ENCODE measurements at regions not wholly inside any gene's neighbourhood (a gene's known extent, or its start where the extent isn't known, plus 50 kb on each side); places are given as distances from the start of the nearest gene placed in this dataset.

GRCh38 chr18:10386956-10387355 is 67.5 kb upstream of the APCDD1 start:
- no peaks in the 10 kb centered on the region for H3K36me3 ChIP-seq
- TF ChIP-seq CTCF (IDR thresholded peaks at IDR 0.05): no peak
- 80 to 81% methylated on average over 2 of the region's 2 CpGs for WGBS, 2 donors
- ATAC-seq (no peak), DNase-seq (no peak)
- H3K27me3 ChIP-seq: no peaks in the 10 kb centered on the region
- no peak overlapping the region for H3K4me3 ChIP-seq
- peaks cover 0 to 6% (median 0%) of the 10 kb centered on the region in 9 donors for H3K4me1 ChIP-seq
- no peak overlapping the region for H3K27ac ChIP-seq
- no peaks in the 10 kb centered on the region for H3K9me3 ChIP-seq
- intact Hi-C loops (cut with DNase I): no loop called here

GRCh38 chr18:10387399-10387798 is 67.0 kb upstream of the APCDD1 start:
- ATAC-seq (no peak), DNase-seq (no peak)
- WGBS, 2 donors: 77 to 86% methylated on average over 3 of the region's 3 CpGs
- Histone ChIP-seq H3K9me3 (no peaks in the 10 kb centered on the region), H3K27me3 (no peaks in the 10 kb centered on the region), H3K4me3 (no peak overlapping the region), H3K4me1 (peaks cover 0 to 6% (median 0%) of the 10 kb centered on the region in 9 donors), H3K36me3 (no peaks in the 10 kb centered on the region), H3K27ac (no peak overlapping the region)
- intact Hi-C loops (cut with DNase I): no loop called here
- no peak for TF ChIP-seq CTCF (IDR thresholded peaks at IDR 0.05)

GRCh38 chr18:10388373-10388772 is 66.1 kb upstream of the APCDD1 start:
- Histone ChIP-seq H3K36me3 (no peaks in the 10 kb centered on the region), H3K4me3 (no peak overlapping the region), H3K27me3 (no peaks in the 10 kb centered on the region), H3K9me3 (no peaks in the 10 kb centered on the region), H3K27ac (no peak overlapping the region), H3K4me1 (peaks cover 0 to 6% (median 0%) of the 10 kb centered on the region in 9 donors)
- 73 to 79% methylated on average over 2 of the region's 2 CpGs for WGBS, 2 donors
- no peak for DNase-seq
- intact Hi-C loops (cut with DNase I): no loop called here
- no peak for ATAC-seq
- no peak for TF ChIP-seq CTCF (IDR thresholded peaks at IDR 0.05)

GRCh38 chr18:10391506-10391905 is 62.9 kb upstream of the APCDD1 start:
- TF ChIP-seq CTCF (IDR thresholded peaks at IDR 0.05): no peak
- H3K27ac ChIP-seq: no peak overlapping the region
- no peak overlapping the region for H3K4me3 ChIP-seq
- DNase-seq (no peak), ATAC-seq (no peak)
- H3K9me3 ChIP-seq: no peaks in the 10 kb centered on the region
- no peaks in the 10 kb centered on the region for H3K36me3 ChIP-seq
- no peaks in the 10 kb centered on the region for H3K4me1 ChIP-seq
- H3K27me3 ChIP-seq: no peaks in the 10 kb centered on the region
- intact Hi-C loops (cut with DNase I): no loop called here

GRCh38 chr18:10397004-10397403 is 57.4 kb upstream of the APCDD1 start:
- no peaks in the 10 kb centered on the region for H3K9me3 ChIP-seq
- no peaks in the 10 kb centered on the region for H3K36me3 ChIP-seq
- ATAC-seq (no peak), DNase-seq (no peak)
- peaks cover 0 to 13% (median 0%) of the 10 kb centered on the region in 9 donors for H3K4me1 ChIP-seq
- no peaks in the 10 kb centered on the region for H3K27me3 ChIP-seq
- intact Hi-C loops (cut with DNase I): no loop called here
- H3K27ac ChIP-seq: no peak overlapping the region
- 96 to 97% methylated on average over 4 of the region's 4 CpGs for WGBS, 2 donors
- no peak overlapping the region for H3K4me3 ChIP-seq
- no peak for TF ChIP-seq CTCF (IDR thresholded peaks at IDR 0.05)
